Glutamatergic neuron (in vitro differentiated cells): ENCODE measurements at regions not wholly inside any gene's neighbourhood (a gene's known extent, or its start where the extent isn't known, plus 50 kb on each side); places are given as distances from the start of the nearest gene placed in this dataset.

Source experiments
- DNase-seq: peaks from one replicate; pipeline ENCODE4 v3.0.0; 2022
- H3K27ac Mint-ChIP-seq: one replicate; pipeline ENCODE4 v1.8.0; 2020; ENCODE audit warnings: mild to moderate bottlenecking, mixed read lengths, inconsistent platforms; ENCODE audit not compliant: unreplicated experiment
- H3K27me3 Mint-ChIP-seq: one replicate; pipeline ENCODE4 v1.8.0; 2020; ENCODE audit warnings: mild to moderate bottlenecking, moderate library complexity, mixed read lengths, inconsistent platforms; ENCODE audit not compliant: unreplicated experiment
- H3K36me3 Mint-ChIP-seq: one replicate; pipeline ENCODE4 v1.8.0; 2020; ENCODE audit warnings: mild to moderate bottlenecking, mixed read lengths, inconsistent platforms; ENCODE audit not compliant: unreplicated experiment
- H3K4me1 Mint-ChIP-seq: one replicate; pipeline ENCODE4 v1.8.0; 2020; ENCODE audit warnings: mild to moderate bottlenecking, low read depth, mixed read lengths, inconsistent platforms; ENCODE audit not compliant: unreplicated experiment
- H3K4me3 Mint-ChIP-seq: one replicate; pipeline ENCODE4 v1.8.0; 2020; ENCODE audit warnings: mild to moderate bottlenecking, mixed read lengths, inconsistent platforms; ENCODE audit not compliant: unreplicated experiment
- H3K9me3 Mint-ChIP-seq: one replicate; pipeline ENCODE4 v1.8.0; 2020; ENCODE audit warnings: mild to moderate bottlenecking, moderate library complexity, mixed read lengths, inconsistent platforms; ENCODE audit not compliant: unreplicated experiment
- CTCF ChIP-seq: fragments of 200-600 bp; sonication (generic); IDR thresholded peaks from one replicate; pipeline ENCODE4 v1.5.0; 2021; ENCODE audit not compliant: partially characterized antibody, unreplicated experiment

GRCh38 chr2:120526997-120527945 lies 181.3 kb downstream of the INHBB start:
- no peak overlapping the region for H3K27ac Mint-ChIP-seq
- peaks cover 6% of the 10 kb centered on the region for H3K27me3 Mint-ChIP-seq
- peaks cover 7% of the 10 kb centered on the region for H3K9me3 Mint-ChIP-seq
- no peak for DNase-seq
- peaks cover 15% of the 10 kb centered on the region for H3K4me1 Mint-ChIP-seq
- peaks cover 7% of the 10 kb centered on the region for H3K36me3 Mint-ChIP-seq
- TF ChIP-seq CTCF = no peak
- H3K4me3 Mint-ChIP-seq = no peak overlapping the region

GRCh38 chr2:120528051-120528692 lies 182.2 kb downstream of the INHBB start:
- Mint-ChIP-seq H3K9me3 (peaks cover 7% of the 10 kb centered on the region), H3K27me3 (peaks cover 5% of the 10 kb centered on the region), H3K4me1 (peaks cover 15% of the 10 kb centered on the region), H3K4me3 (no peak overlapping the region), H3K36me3 (peaks cover 7% of the 10 kb centered on the region), H3K27ac (no peak overlapping the region)
- DNase-seq = no peak
- TF ChIP-seq CTCF = no peak

DNA sequence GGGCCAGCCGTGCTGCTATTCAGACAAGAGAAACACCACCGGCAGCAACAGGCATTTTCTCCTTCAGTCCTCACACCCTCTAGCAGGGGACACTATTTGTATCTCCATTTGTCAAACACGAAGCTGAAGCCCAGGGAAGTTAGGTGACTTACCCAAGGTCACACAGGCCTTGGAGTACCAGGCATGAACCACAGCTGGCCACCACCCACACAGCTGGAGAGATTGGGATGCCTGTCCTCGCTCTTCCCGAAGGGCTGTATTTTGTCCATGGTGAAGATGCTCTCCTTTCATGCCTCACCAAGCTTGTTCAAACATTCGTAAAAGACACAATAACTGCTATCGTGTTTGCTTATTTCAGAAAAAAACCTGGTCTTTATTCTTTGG lies 182.7 kb downstream of the INHBB start:
- H3K4me1 Mint-ChIP-seq = peaks cover 15% of the 10 kb centered on the region
- H3K36me3 Mint-ChIP-seq = peaks cover 7% of the 10 kb centered on the region
- H3K27ac Mint-ChIP-seq = no peak overlapping the region
- H3K4me3 Mint-ChIP-seq = no peak overlapping the region
- TF ChIP-seq CTCF = no peak
- H3K27me3 Mint-ChIP-seq = peaks cover 5% of the 10 kb centered on the region
- H3K9me3 Mint-ChIP-seq = peaks cover 7% of the 10 kb centered on the region
- DNase-seq = no peak

GRCh38 chr2:120530781-120531180 lies 184.8 kb downstream of the INHBB start:
- peaks cover 7% of the 10 kb centered on the region for H3K9me3 Mint-ChIP-seq
- peaks cover 5% of the 10 kb centered on the region for H3K27me3 Mint-ChIP-seq
- no peak overlapping the region for H3K27ac Mint-ChIP-seq
- H3K4me1 Mint-ChIP-seq = peaks cover 10% of the 10 kb centered on the region
- TF ChIP-seq CTCF = no peak
- H3K36me3 Mint-ChIP-seq = peaks cover 7% of the 10 kb centered on the region
- DNase-seq = no peak
- H3K4me3 Mint-ChIP-seq = no peak overlapping the region

DNA sequence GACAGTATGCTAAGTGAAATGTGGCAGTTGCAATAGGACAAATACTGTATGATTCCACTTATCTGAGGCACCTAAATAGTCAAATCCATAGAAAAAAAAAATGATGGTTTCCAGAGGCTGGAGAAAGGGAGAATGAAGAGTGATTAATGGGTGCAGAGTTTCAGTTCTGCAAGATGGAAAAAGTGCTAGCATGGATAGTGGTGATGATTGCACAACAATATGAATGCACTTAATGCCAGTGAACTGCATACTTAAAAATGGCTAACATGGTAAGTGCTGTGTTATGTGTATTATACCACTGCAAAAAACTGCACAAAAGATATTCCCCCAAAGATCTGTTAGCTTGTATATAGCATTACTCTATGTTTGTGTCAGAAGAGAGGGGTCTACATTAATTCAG lies 185.4 kb downstream of the INHBB start:
- Mint-ChIP-seq H3K9me3 (peaks cover 7% of the 10 kb centered on the region), H3K36me3 (peaks cover 7% of the 10 kb centered on the region), H3K4me1 (peaks cover 7% of the 10 kb centered on the region), H3K27ac (no peak overlapping the region), H3K4me3 (no peak overlapping the region), H3K27me3 (peaks cover 3% of the 10 kb centered on the region)
- TF ChIP-seq CTCF = no peak
- DNase-seq = no peak
